SU-DHL-6 (cell line): ENCODE measurements at regions not wholly inside any gene's neighbourhood (a gene's known extent, or its start where the extent isn't known, plus 50 kb on each side); places are given as distances from the start of the nearest gene placed in this dataset.

ENCODE experiments used
- H2AFZ ChIP-seq: fragments of 200-600 bp; sonication (generic); 2 replicates; pipeline ENCODE4 v1.6.1; 2014; ENCODE audit warnings: low read depth, mild to moderate bottlenecking, moderate library complexity, mixed read lengths, antibody characterized with exemption, low read length; ENCODE audit not compliant: severe bottlenecking
- H3F3A ChIP-seq: fragments of 200-600 bp; shearing (Covaris generic); 2 replicates; pipeline ENCODE4 v1.6.0; 2016; ENCODE audit warnings: antibody characterized with exemption, mild to moderate bottlenecking; ENCODE audit not compliant: insufficient read depth
- H3K27ac ChIP-seq: fragments of 200-600 bp; sonication (generic); 2 replicates; pipeline ENCODE4 v1.5.1; 2016; ENCODE audit warnings: low read depth, mild to moderate bottlenecking, low read length, moderate library complexity, mixed read lengths
- H3K27me3 ChIP-seq: fragments of 200-600 bp; sonication (generic), shearing (Covaris generic); 2 replicates; pipeline ENCODE4 v1.6.0; 2014; ENCODE audit warnings: mild to moderate bottlenecking, low read length
- H3K36me3 ChIP-seq: fragments of 200-600 bp; sonication (generic); 2 replicates; pipeline ENCODE4 v1.6.1; 2014; ENCODE audit warnings: mild to moderate bottlenecking, low read length, mixed read lengths
- H3K4me2 ChIP-seq: fragments of 300-600, 200-600 bp; shearing (Covaris generic), sonication (generic); 2 replicates; pipeline ENCODE4 v1.6.0; 2014; ENCODE audit warnings: low read length, low read depth, mild to moderate bottlenecking; ENCODE audit not compliant: poor library complexity, severe bottlenecking
- H3K4me3 ChIP-seq: fragments of 200-600 bp; sonication (generic); 2 replicates; pipeline ENCODE4 v1.5.1; 2014; ENCODE audit warnings: antibody characterized with exemption, low read length, mild to moderate bottlenecking, mixed read lengths; ENCODE audit not compliant: insufficient read depth, poor library complexity, severe bottlenecking
- H3K79me2 ChIP-seq: fragments of 200-600 bp; sonication (generic); 2 replicates; pipeline ENCODE4 v1.6.1; 2014; ENCODE audit warnings: mild to moderate bottlenecking, low read length, moderate library complexity; ENCODE audit not compliant: insufficient read depth
- H3K9ac ChIP-seq: fragments of 200-600 bp; sonication (generic); 2 replicates; pipeline ENCODE4 v1.7.0; 2014; ENCODE audit warnings: mild to moderate bottlenecking, low read length
- H3K9me2 ChIP-seq: fragments of 200-600 bp; sonication (generic); replicated peaks from 2 replicates; pipeline ENCODE4 v1.6.1; 2014; ENCODE audit warnings: low read length; ENCODE audit not compliant: insufficient read depth
- H3K9me3 ChIP-seq: fragments of 200-600 bp; sonication (generic); 2 replicates; pipeline ENCODE4 v1.6.1; 2014; ENCODE audit warnings: low read length, mixed read lengths; ENCODE audit not compliant: insufficient read depth
- H4K20me1 ChIP-seq: fragments of 200-600 bp; sonication (generic); 2 replicates; pipeline ENCODE4 v1.6.1; 2014; ENCODE audit warnings: low read depth, mild to moderate bottlenecking, antibody characterized with exemption, low read length, moderate library complexity, mixed read lengths
- EZH2phosphoT487 ChIP-seq: fragments of 200-600 bp; sonication (generic), shearing (Covaris generic); conservative IDR thresholded peaks from 2 replicates; pipeline ENCODE4 v1.6.1; 2018; ENCODE audit warnings: mild to moderate bottlenecking, antibody characterized with exemption, low read length, moderate library complexity, mixed read lengths
- TF ChIP-seq, protein P1 (sequence below): fragments of 200-600 bp; sonication (generic); IDR thresholded peaks from one replicate; pipeline ENCODE4 v1.5.1; 2017; ENCODE audit warnings: antibody characterized with exemption, mild to moderate bottlenecking, low read length, moderate library complexity; ENCODE audit not compliant: insufficient read depth, poor library complexity, severe bottlenecking

DNA sequence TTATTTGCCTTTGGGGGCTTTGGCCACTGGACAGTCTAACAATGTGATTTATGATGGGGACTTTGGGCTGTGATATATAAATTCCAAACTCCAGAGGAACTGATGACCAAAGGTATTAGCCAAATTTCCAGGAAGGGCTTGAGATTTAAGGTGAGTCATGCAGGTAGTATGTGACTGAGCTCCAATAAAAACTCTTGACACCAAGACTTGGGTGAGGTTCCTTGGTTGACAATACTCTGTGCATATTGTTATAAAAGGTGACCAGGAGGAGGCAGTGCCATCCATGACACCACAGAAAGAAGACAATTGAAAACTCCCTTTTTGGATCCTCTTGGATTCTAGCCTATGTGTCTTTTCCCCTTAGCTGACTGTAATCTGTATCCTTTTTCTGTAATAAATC, 392.7 kb upstream of the LRRC7 start:
- Histone ChIP-seq H2AFZ (no peak overlapping the region), H3F3A (no peaks in the 10 kb centered on the region), H3K27ac (no peak overlapping the region), H3K4me3 (no peak overlapping the region), H3K9me2 (no peaks in the 10 kb centered on the region), H3K36me3 (no peaks in the 10 kb centered on the region), H3K9me3 (no peaks in the 10 kb centered on the region), H3K4me2 (no peak overlapping the region), H3K27me3 (no peaks in the 10 kb centered on the region), H3K9ac (no peak overlapping the region), H4K20me1 (no peaks in the 10 kb centered on the region), H3K79me2 (no peaks in the 10 kb centered on the region)
- no peak for TF ChIP-seq EZH2phosphoT487
- TF ChIP-seq, protein P1, sequence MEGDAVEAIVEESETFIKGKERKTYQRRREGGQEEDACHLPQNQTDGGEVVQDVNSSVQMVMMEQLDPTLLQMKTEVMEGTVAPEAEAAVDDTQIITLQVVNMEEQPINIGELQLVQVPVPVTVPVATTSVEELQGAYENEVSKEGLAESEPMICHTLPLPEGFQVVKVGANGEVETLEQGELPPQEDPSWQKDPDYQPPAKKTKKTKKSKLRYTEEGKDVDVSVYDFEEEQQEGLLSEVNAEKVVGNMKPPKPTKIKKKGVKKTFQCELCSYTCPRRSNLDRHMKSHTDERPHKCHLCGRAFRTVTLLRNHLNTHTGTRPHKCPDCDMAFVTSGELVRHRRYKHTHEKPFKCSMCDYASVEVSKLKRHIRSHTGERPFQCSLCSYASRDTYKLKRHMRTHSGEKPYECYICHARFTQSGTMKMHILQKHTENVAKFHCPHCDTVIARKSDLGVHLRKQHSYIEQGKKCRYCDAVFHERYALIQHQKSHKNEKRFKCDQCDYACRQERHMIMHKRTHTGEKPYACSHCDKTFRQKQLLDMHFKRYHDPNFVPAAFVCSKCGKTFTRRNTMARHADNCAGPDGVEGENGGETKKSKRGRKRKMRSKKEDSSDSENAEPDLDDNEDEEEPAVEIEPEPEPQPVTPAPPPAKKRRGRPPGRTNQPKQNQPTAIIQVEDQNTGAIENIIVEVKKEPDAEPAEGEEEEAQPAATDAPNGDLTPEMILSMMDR = no peak

- Histone ChIP-seq H3K4me3 (no peak overlapping the region), H2AFZ (no peak overlapping the region), H4K20me1 (no peaks in the 10 kb centered on the region), H3K27ac (no peak overlapping the region), H3K9me3 (no peaks in the 10 kb centered on the region), H3F3A (no peaks in the 10 kb centered on the region), H3K27me3 (no peaks in the 10 kb centered on the region), H3K36me3 (no peaks in the 10 kb centered on the region), H3K9ac (no peak overlapping the region), H3K79me2 (no peaks in the 10 kb centered on the region), H3K9me2 (no peaks in the 10 kb centered on the region), H3K4me2 (no peak overlapping the region)
- TF ChIP-seq, protein P1 = no peak
- TF ChIP-seq EZH2phosphoT487 = no peak
Observed at GRCh38 chr1:69180358-69180757, 387.4 kb upstream of the LRRC7 start.

- no peak for TF ChIP-seq EZH2phosphoT487
- TF ChIP-seq, protein P1 = no peak
Observed at GRCh38 chr1:69185378-69185777, 382.3 kb upstream of the LRRC7 start.

More at GRCh38 chr1:69185378-69185777, 382.3 kb upstream of the LRRC7 start:
- Histone ChIP-seq H3K4me3 (no peak overlapping the region), H3K27me3 (no peaks in the 10 kb centered on the region), H4K20me1 (no peaks in the 10 kb centered on the region), H3K9me3 (no peaks in the 10 kb centered on the region), H3K9ac (no peak overlapping the region), H2AFZ (no peak overlapping the region), H3K27ac (no peak overlapping the region), H3K4me2 (no peak overlapping the region), H3F3A (no peaks in the 10 kb centered on the region), H3K36me3 (no peaks in the 10 kb centered on the region), H3K79me2 (no peaks in the 10 kb centered on the region), H3K9me2 (no peaks in the 10 kb centered on the region)
